Suprapubic skin (tissue), 4 donors: ENCODE measurements at regions not wholly inside any gene's neighbourhood (a gene's known extent, or its start where the extent isn't known, plus 50 kb on each side); places are given as distances from the start of the nearest gene placed in this dataset.

Experiments
- DNase-seq, 2 donors: peaks; one replicate each; pipeline ENCODE4 v3.0.0-alpha.2; 2019; ENCODE audit warnings: low spot score in 2 of 2
- H3K27ac ChIP-seq: fragments of 200-600 bp; sonication (generic); one replicate; pipeline ENCODE4 v1.5.1; 2019
- H3K27me3 ChIP-seq: fragments of 200-600 bp; sonication (generic); one replicate; pipeline ENCODE4 v1.5.1; 2019
- H3K36me3 ChIP-seq: fragments of 200-600 bp; sonication (generic); one replicate; pipeline ENCODE4 v1.5.1; 2019
- H3K4me1 ChIP-seq: fragments of 200-600 bp; sonication (generic); one replicate; pipeline ENCODE4 v1.5.1; 2019
- H3K4me3 ChIP-seq: fragments of 200-600 bp; sonication (generic); one replicate; pipeline ENCODE4 v1.5.1; 2019; ENCODE audit warnings: mild to moderate bottlenecking
- H3K9me3 ChIP-seq: fragments of 200-600 bp; sonication (generic); one replicate; pipeline ENCODE4 v1.5.1; 2019
- EP300 ChIP-seq: sonication (generic); formaldehyde crosslinking; IDR thresholded peaks from one replicate; pipeline ENCODE4 v1.6.1; 2017; ENCODE audit warnings: antibody characterized with exemption
- POLR2A ChIP-seq, 2 donors: fragments of 450-650 bp; IDR thresholded peaks; one replicate each; pipeline ENCODE4 v1.6.1; 2017; ENCODE audit warnings: antibody characterized with exemption in 2 of 2, mild to moderate bottlenecking in 2 of 2, moderate library complexity in 2 of 2
- POLR2AphosphoS5 ChIP-seq, 3 donors: sonication (generic); formaldehyde crosslinking; IDR thresholded peaks; one replicate each; pipeline ENCODE4 v1.6.1; 2017; ENCODE audit warnings: antibody characterized with exemption in 3 of 3
- WGBS: methylation state at CpG from one replicate; pipeline ENCODE4 v1.1.5; 2018; 5-methylcytosine and 5-hydroxymethylcytosine counted together
- TF ChIP-seq, protein P1 (sequence below), 2 donors: fragments of 200-600 bp in 1 of 2; fragments of 450-650 bp in 1 of 2; sonication (generic) in 1 of 2; IDR thresholded peaks; one replicate each; pipeline ENCODE4 v1.5.1; 2016 to 2019; ENCODE audit warnings: antibody characterized with exemption in 2 of 2, mild to moderate bottlenecking in 1 of 2, moderate library complexity in 1 of 2

DNA sequence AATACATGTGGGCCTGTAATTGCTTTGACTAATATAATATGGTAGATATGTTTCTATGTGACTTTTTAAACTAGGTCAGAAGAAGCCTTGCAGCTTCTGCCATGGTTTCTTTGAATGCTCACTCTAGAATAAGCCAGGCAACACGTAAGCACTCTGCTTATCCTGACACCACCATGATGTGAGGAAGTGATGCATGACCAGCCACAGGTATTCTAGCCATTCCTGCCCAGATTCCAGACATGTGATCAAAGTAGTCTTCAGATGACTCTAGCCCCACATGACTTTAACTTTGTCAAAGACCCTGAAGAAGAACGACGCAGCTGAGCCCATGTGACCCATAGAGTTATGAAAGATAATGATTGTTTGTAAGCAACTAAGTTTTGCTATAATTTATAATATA, 276.1 kb upstream of the NCAM1 start:
- no peak overlapping the region for H3K4me3 ChIP-seq
- H3K27ac ChIP-seq, result no peak overlapping the region
- H3K27me3 ChIP-seq, result peaks cover 4% of the 10 kb centered on the region
- TF ChIP-seq, protein P1, sequence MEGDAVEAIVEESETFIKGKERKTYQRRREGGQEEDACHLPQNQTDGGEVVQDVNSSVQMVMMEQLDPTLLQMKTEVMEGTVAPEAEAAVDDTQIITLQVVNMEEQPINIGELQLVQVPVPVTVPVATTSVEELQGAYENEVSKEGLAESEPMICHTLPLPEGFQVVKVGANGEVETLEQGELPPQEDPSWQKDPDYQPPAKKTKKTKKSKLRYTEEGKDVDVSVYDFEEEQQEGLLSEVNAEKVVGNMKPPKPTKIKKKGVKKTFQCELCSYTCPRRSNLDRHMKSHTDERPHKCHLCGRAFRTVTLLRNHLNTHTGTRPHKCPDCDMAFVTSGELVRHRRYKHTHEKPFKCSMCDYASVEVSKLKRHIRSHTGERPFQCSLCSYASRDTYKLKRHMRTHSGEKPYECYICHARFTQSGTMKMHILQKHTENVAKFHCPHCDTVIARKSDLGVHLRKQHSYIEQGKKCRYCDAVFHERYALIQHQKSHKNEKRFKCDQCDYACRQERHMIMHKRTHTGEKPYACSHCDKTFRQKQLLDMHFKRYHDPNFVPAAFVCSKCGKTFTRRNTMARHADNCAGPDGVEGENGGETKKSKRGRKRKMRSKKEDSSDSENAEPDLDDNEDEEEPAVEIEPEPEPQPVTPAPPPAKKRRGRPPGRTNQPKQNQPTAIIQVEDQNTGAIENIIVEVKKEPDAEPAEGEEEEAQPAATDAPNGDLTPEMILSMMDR (IDR thresholded peaks at IDR 0.05), result no peak
- no peak for TF ChIP-seq EP300
- no peak for TF ChIP-seq POLR2AphosphoS5 (IDR thresholded peaks at IDR 0.05)
- TF ChIP-seq POLR2A (IDR thresholded peaks at IDR 0.05), result no peak
- no peaks in the 10 kb centered on the region for H3K4me1 ChIP-seq
- peaks cover 5% of the 10 kb centered on the region for H3K9me3 ChIP-seq
- DNase-seq, result no peak
- 98% methylated on average over 3 of the region's 3 CpGs for WGBS
- no peaks in the 10 kb centered on the region for H3K36me3 ChIP-seq

DNA sequence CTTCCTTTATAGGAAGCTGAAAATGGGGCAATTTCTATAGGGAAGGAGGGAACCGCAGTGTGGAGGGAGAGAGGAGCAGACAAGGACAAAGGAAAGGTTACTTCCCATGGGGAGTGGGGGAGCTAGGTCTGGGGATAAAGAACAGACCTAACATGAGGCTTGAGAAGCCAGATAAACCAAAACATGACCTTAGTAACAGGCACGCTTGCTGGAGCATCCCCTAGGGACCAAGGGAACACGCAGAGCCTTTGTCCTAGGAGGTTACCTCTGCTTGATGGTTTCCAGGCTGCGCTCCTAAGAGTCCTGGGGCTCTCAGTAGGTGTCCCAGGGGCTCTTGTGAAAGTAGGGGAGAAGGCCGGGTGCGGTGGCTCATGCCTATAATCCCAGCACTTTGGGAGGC, 271.4 kb upstream of the NCAM1 start:
- Histone ChIP-seq H3K36me3 (no peaks in the 10 kb centered on the region), H3K27ac (no peak overlapping the region), H3K4me1 (peaks cover 10% of the 10 kb centered on the region), H3K9me3 (no peaks in the 10 kb centered on the region), H3K27me3 (peaks cover 4% of the 10 kb centered on the region), H3K4me3 (no peak overlapping the region)
- TF ChIP-seq POLR2A (IDR thresholded peaks at IDR 0.05) (no peak), POLR2AphosphoS5 (IDR thresholded peaks at IDR 0.05) (no peak), EP300 (no peak)
- TF ChIP-seq, protein P1 (IDR thresholded peaks at IDR 0.05), result no peak
- WGBS, result 94% methylated on average over 6 of the region's 6 CpGs
- DNase-seq, result no peak

DNA sequence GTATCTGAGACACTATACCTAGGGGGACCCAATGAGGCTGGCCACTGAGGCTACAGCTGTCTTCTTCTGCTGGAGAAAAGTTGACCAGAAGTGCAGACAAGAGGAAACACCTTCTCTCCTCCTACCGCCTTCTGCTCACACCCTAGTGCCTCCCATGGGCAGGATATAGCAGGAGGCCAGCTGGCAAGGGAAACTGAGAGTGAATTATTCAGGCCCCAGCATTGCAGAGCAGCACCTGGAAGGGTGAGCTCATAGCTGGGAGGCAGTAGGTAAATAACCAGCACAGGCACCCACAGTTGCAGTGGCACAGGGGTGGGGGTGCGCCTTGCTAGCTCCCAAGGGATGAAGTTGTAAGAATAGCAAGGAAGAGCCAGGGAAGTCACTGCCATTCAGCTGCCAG, 267.4 kb upstream of the NCAM1 start:
- Histone ChIP-seq H3K4me3 (no peak overlapping the region), H3K9me3 (no peaks in the 10 kb centered on the region), H3K27me3 (peaks cover 4% of the 10 kb centered on the region), H3K27ac (no peak overlapping the region), H3K36me3 (no peaks in the 10 kb centered on the region), H3K4me1 (peaks cover 17% of the 10 kb centered on the region)
- TF ChIP-seq, protein P1 (IDR thresholded peaks at IDR 0.05), result no peak
- TF ChIP-seq POLR2A (IDR thresholded peaks at IDR 0.05) (no peak), EP300 (no peak), POLR2AphosphoS5 (IDR thresholded peaks at IDR 0.05) (no peak)
- no peak for DNase-seq
- 74% methylated on average over 2 of the region's 2 CpGs for WGBS

DNA sequence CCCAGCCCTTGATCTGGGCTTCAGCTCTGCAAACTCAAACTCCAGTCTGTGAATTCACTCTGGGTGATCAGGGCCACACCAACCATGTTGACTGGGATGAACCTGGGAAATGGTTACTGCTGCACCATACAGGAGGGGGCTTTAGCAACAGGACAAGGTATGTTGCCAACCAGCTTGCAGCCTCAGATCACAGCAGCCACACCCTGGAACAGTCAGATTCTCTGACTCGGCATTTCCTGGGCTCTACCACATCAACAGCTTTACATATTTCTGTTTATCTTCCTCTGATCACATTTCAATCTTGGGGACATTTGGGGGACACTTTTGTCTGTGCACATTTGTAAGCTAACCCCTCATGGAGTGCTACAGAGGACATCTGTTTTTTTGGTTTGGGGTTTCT, 267.0 kb upstream of the NCAM1 start:
- TF ChIP-seq POLR2A (IDR thresholded peaks at IDR 0.05) (no peak), EP300 (no peak)
- TF ChIP-seq, protein P1 (IDR thresholded peaks at IDR 0.05), result no peak
- Histone ChIP-seq H3K27ac (no peak overlapping the region), H3K36me3 (no peaks in the 10 kb centered on the region), H3K27me3 (peaks cover 4% of the 10 kb centered on the region), H3K4me1 (peaks cover 17% of the 10 kb centered on the region), H3K9me3 (no peaks in the 10 kb centered on the region), H3K4me3 (no peak overlapping the region)
- 69% methylated on average over 1 of the region's 1 CpG for WGBS
- no peak for DNase-seq

DNA sequence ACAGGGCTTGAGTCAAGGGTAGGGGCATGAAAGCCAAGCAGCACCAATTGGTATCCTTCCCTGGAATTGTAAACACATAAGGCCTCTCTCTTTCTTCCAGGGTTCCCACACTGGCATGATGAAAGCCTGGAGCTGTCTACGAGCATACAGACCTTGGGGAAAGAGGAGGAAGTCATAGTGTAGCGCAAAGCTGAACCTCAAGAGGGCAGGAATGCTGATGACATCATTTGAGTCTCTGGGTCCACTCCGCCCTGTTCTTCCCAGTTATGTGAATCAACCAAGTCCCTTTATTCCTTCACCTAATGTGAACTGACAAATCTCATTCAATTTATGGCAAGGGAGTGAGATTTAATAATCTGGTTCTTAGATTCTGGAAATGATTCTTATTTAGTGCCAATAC, 266.4 kb upstream of the NCAM1 start:
- no peak for DNase-seq
- Histone ChIP-seq H3K9me3 (no peaks in the 10 kb centered on the region), H3K27me3 (peaks cover 2% of the 10 kb centered on the region), H3K27ac (no peak overlapping the region), H3K4me1 (peaks cover 17% of the 10 kb centered on the region), H3K4me3 (no peak overlapping the region), H3K36me3 (no peaks in the 10 kb centered on the region)
- TF ChIP-seq, protein P1 (IDR thresholded peaks at IDR 0.05), result no peak
- TF ChIP-seq POLR2AphosphoS5 (IDR thresholded peaks at IDR 0.05) (no peak), EP300 (no peak), POLR2A (IDR thresholded peaks at IDR 0.05) (no peak)
- whole genome bisulfite sequencing, result 74% methylated on average over 3 of the region's 3 CpGs
